Pancreas (tissue), 10 donors: ENCODE measurements at regions not wholly inside any gene's neighbourhood (a gene's known extent, or its start where the extent isn't known, plus 50 kb on each side); places are given as distances from the start of the nearest gene placed in this dataset.
"Not testable (repeated sequence)": the region's sequence is repeated elsewhere in the genome, so short reads cannot be mapped to it uniquely, and the experiment has no call there.

Source experiments
- ATAC-seq, 4 donors: fragments of 200-7000 bp; cut with Tn5 transposase; one replicate each; pipeline versions ENCODE4 v1.8.0 to v1.9.1; 2020; ENCODE audit warnings: mild to moderate bottlenecking in 4 of 4, moderate library complexity in 4 of 4
- DNase-seq, 6 donors: peaks; one replicate each; pipeline ENCODE4 v3.0.0-alpha.2; 2020
- FAIRE-seq: peaks from 2 replicates; lab custom pipeline; 2012; peaks lifted over from hg19 to GRCh38; lab: Jason Lieb, UNC
- H3K27ac ChIP-seq, 4 donors: fragments of 200-600 bp; sonication (generic); 1 replicate in 3 of 4; 2 replicates in 1 of 4; pipeline versions ENCODE4 v1.5.0 to v1.8.0; 2020
- H3K27me3 ChIP-seq, 4 donors: fragments of 200-600 bp; one replicate each; pipeline ENCODE4 v1.8.0; 2021
- H3K36me3 ChIP-seq, 3 donors: fragments of 200-600 bp; sonication (generic) in 1 of 3; one replicate each; pipeline versions ENCODE4 v1.5.0 to v1.8.0; 2020 to 2021
- H3K4me1 ChIP-seq, 3 donors: fragments of 200-600 bp; one replicate each; pipeline ENCODE4 v1.8.0; 2021
- H3K4me3 ChIP-seq, 4 donors: fragments of 200-600 bp; sonication (generic) in 2 of 4; one replicate each; pipeline versions ENCODE4 v1.5.0 to v1.8.0; 2020 to 2021
- H3K9me3 ChIP-seq, 4 donors: fragments of 200-600 bp; one replicate each; pipeline ENCODE4 v1.8.0; 2021
- CTCF ChIP-seq, 4 donors: fragments of 200-600 bp; sonication (generic) in 3 of 4; IDR thresholded peaks; one replicate each; pipeline versions ENCODE4 v1.5.0 to v1.8.0; 2021; ENCODE audit warnings: antibody characterized with exemption in 4 of 4
- WGBS, 2 donors: extraction: QIAGEN DNeasy Blood & Tissue Kit; methylation state at CpG; one replicate each; pipeline ENCODE4 v1.1.7; 2013; 5-methylcytosine and 5-hydroxymethylcytosine counted together
- intact Hi-C, 3 donors: fragments of 100-400 bp; cut with DNase I; formaldehyde crosslinking; loops; one replicate each; pipeline versions ENCODE4 v1.11.1 to v1.14.2; 2022
- donor health status: healthy with polysubstance abuse.
- donor health status: DM: no; HTN: no; CAD: no; lungs with moderate emphysema.
- donor health status: DM: no; HTN: no; CAD: no.
- donor health status: control.
- donor health status: control.
- donor health status: Bipolar disorder and iron deficiency.
- donor health status: DM: yes; HTN: yes; CAD: no.
- donor health status: DM: no; HTN: no; CAD: no.
- donor health status: DM: no; HTN: no; CAD: no.
- donor health status: DM: yes; HTN: yes; CAD: no.

DNA sequence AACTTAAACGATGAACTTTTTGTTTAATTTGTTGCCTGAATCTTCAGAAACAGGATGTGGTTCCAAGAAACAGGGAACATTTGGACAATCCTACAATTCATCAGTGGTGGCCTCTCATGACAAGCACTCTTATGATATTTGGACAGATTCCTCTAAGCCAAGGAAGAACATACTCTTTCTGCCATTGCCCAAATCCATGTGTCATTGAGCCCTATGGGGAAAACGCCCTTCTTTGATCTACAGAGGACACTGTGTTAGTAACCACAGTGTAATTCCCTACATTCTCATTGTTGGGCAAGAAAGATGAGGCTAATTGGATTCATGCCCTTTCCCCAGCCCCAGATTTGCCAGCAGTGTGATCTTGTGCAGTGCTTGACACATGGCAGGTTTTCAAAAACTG is 167.7 kb upstream of the PTCH1 start:
- no peaks in the 10 kb centered on the region for H3K27me3 ChIP-seq
- H3K36me3 ChIP-seq: no peaks in the 10 kb centered on the region
- no peak for FAIRE-seq
- intact Hi-C loops: no loop called here
- DNase-seq: no peak
- TF ChIP-seq CTCF (IDR thresholded peaks at IDR 0.05): no peak
- H3K4me1 ChIP-seq: no peaks in the 10 kb centered on the region
- H3K27ac ChIP-seq: no peak overlapping the region
- H3K9me3 ChIP-seq: no peaks in the 10 kb centered on the region
- no peak for ATAC-seq
- no peak overlapping the region for H3K4me3 ChIP-seq
- WGBS, 2 donors: 66 to 73% methylated on average over 2 of the region's 2 CpGs

GRCh38 chr9:95680306-95680705 is 163.5 kb upstream of the PTCH1 start:
- H3K4me1 ChIP-seq, ATAC-seq, H3K9me3 ChIP-seq, H3K27ac ChIP-seq, FAIRE-seq, DNase-seq, H3K36me3 ChIP-seq, H3K27me3 ChIP-seq, H3K4me3 ChIP-seq, intact Hi-C loops: not testable (repeated sequence)
- 84 to 99% methylated on average over 12 to 26 of the region's 26 CpGs for WGBS, 2 donors

GRCh38 chr9:95679874-95680273 is 163.1 kb upstream of the PTCH1 start:
- Histone ChIP-seq H3K4me1 (no peaks in the 10 kb centered on the region), H3K27me3 (no peaks in the 10 kb centered on the region), H3K27ac (no peak overlapping the region), H3K9me3 (no peaks in the 10 kb centered on the region), H3K4me3 (no peak overlapping the region), H3K36me3 (no peaks in the 10 kb centered on the region)
- DNase-seq: no peak
- no peak for FAIRE-seq
- intact Hi-C loops: no loop called here
- TF ChIP-seq CTCF (IDR thresholded peaks at IDR 0.05): no peak
- no peak for ATAC-seq
- 82 to 92% methylated on average over 8 of the region's 8 CpGs for WGBS, 2 donors

DNA sequence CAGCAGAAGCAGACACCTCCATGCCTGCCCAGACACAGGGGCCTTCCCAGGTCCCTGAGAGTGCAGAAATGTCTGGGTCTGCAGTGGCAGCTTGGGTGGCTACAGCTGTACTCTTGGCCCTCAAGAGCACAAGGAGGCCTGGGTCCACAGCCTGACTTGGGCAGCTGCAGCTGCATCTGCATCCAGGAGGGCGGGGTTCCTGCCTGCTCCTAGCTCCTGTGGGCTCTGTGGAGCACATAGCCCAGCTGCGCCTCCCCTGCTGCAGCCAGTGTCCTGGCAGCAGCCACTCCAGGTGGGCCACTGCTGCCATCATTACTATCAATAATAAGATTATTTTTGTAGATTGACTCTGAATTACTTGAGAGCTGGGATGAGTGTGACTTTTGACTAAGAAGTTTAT is 162.0 kb upstream of the PTCH1 start:
- TF ChIP-seq CTCF (IDR thresholded peaks at IDR 0.05): no peak
- intact Hi-C loops: no loop called here
- Histone ChIP-seq H3K27ac (no peak overlapping the region), H3K36me3 (no peaks in the 10 kb centered on the region), H3K9me3 (no peaks in the 10 kb centered on the region), H3K4me3 (no peak overlapping the region), H3K27me3 (no peaks in the 10 kb centered on the region), H3K4me1 (no peaks in the 10 kb centered on the region)
- WGBS, 2 donors: 85 to 97% methylated on average over 2 of the region's 2 CpGs
- DNase-seq (no peak), ATAC-seq (no peak), FAIRE-seq (no peak)

GRCh38 chr9:95670122-95670521 is 153.4 kb upstream of the PTCH1 start:
- no peak for DNase-seq
- 80 to 89% methylated on average over 15 of the region's 15 CpGs for WGBS, 2 donors
- H3K4me1 ChIP-seq: no peaks in the 10 kb centered on the region
- no peak for FAIRE-seq
- H3K27me3 ChIP-seq: no peaks in the 10 kb centered on the region
- H3K36me3 ChIP-seq: no peaks in the 10 kb centered on the region
- no peak overlapping the region for H3K27ac ChIP-seq
- H3K9me3 ChIP-seq: no peaks in the 10 kb centered on the region
- no peak overlapping the region for H3K4me3 ChIP-seq
- intact Hi-C loops: no loop called here
- TF ChIP-seq CTCF (IDR thresholded peaks at IDR 0.05): no peak
- no peak for ATAC-seq

DNA sequence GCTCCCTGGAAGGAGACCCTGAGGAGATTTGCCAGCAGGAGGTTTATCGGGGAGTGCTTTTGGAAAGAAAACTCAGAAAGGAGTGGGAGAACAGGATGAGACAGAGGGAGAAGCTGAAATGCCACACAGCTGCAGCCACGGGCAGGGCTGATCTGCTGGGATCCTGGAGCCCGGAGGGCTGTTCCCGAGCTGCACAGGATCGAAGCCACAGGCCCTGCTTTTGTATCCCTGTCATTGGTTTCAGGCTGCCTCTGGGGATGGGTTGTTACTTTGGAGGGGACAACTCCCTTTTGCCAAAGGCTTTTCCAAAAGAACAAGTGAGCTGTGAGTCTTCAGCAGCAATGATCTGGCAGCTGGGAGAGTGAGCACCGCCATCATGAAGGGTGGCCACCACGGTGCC is 152.5 kb upstream of the PTCH1 start:
- H3K27me3 ChIP-seq: no peaks in the 10 kb centered on the region
- no peaks in the 10 kb centered on the region for H3K9me3 ChIP-seq
- FAIRE-seq (no peak), ATAC-seq (no peak), DNase-seq (no peak)
- no peak overlapping the region for H3K4me3 ChIP-seq
- no peak for TF ChIP-seq CTCF (IDR thresholded peaks at IDR 0.05)
- 65 to 77% methylated on average over 7 of the region's 7 CpGs for WGBS, 2 donors
- H3K36me3 ChIP-seq: no peaks in the 10 kb centered on the region
- H3K4me1 ChIP-seq: no peaks in the 10 kb centered on the region
- no peak overlapping the region for H3K27ac ChIP-seq
- intact Hi-C loops: no loop called here
